Hematopoietic multipotent progenitor cell treated with erythropoietin and hydrocortisone succinate and interleukin-3 and kit ligand, for 15 days (in vitro differentiated cells): ENCODE measurements at regions not wholly inside any gene's neighbourhood (a gene's known extent, or its start where the extent isn't known, plus 50 kb on each side); places are given as distances from the start of the nearest gene placed in this dataset.

Experiments
- DNase-seq: peaks from one replicate; pipeline ENCODE4 v3.0.0-alpha.2; 2015; ENCODE audit warnings: low spot score

DNA sequence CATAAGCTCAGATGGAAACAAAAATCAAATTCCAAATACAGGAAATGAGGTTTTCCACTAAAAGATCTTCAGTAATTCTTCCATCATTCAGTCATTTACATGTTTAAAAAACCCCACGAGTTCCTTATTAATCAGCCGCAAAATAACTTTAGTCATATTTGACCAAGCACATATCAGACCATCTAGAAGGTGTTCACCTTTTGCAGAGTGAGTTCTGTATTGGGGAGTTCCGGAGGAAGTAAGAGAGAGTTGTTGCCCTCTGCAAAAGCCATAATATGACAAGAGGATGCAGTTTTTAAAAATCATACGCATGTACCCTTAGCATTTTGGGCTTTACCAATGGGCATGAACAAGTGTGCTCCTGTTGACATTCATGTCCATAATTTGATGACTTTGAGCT, 61.6 kb downstream of the CCR1 start:
- DNase-seq, result no peak

GRCh38 chr3:46146021-46146420, 62.1 kb downstream of the CCR1 start:
- DNase-seq, result no peak

DNA sequence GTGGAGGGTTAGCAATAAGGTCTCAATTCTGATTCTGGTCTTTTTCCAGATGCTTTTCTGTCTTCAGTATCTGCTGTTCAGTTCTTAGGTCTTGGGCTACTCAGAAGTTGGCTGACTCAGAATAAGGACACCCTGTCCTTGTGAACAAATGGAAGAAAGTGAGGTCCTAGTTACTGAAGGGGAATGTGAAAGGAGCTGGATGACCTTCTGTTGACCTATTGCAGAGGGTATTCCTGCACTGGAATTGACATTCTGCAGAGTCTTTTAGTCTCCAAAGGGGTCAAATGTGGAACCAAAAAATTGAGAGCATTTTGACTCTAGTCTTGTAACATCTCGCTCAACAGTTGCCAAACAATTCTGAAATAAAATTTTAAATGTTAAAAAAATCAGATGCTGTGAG, 63.0 kb downstream of the CCR1 start:
- DNase-seq, result no peak

DNA sequence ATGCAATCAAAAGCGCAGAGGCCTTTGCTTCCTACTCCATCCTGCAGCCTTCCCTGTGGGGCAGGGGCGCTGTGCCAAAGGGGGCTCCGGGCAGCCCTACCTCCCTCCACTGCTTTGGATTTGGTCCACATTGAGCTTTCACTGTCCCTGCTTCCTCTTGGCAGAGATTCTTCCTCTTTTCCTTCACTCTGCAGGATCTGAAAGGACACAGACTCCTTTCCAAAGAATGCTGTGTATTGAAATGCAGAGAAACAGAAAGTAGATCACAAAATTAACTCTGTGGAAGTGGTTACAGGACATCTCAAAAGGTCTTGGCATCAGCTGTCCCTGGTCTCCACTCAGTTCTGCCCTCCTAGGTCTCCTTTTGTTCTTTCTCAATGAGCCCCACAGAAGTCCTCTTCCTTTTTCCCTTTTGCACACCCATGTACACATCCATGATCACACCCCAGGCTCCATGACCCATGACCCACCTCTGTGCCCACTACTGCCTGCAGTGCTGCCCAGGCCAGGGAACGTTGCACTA, 64.1 kb downstream of the CCR1 start:
- DNase-seq, result no peak

DNA sequence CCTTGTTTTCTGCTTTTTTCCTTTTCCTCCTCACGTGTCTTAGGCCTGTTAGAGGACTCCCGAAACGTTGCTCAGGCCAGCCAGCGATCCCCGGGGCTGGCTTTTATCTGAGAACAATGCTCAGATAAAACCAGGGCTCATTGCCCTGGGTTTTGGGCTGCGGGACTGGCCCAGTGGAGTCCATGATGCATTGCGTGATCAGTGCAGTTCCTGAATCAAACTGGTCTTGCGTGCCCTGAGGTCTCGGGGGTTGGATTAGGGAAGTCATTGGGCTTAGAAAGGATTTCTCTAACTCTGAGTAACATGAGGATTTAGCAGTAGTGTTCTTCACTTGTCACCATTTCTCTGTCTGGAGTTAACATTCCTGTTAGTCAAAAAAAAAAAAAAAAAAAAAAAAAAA, 66.3 kb downstream of the CCR1 start:
- no peak for DNase-seq

DNA sequence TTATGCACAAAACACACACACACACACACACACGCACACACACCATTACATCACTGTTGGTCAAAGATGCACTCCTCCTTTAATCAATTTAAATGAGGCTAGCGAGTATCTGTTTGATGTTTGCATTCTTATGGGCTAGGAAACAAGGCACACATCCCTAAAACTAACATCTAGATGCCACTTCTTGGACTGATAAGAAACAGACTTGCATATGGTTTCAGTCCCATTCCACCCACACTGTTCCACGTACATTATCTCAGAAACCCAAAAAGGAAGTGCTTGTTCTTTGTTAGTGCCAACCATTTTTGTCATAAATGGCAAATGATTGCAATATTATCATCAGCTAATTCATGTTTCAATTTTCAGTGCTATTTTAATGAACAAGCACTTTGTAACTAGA, 69.5 kb downstream of the CCR1 start:
- DNase-seq, result no peak

- DNase-seq, result no peak
Measured at GRCh38 chr3:46135475-46135874, 72.6 kb downstream of the CCR1 start.

- DNase-seq, result no peak
Measured at GRCh38 chr3:46133285-46133684, 74.8 kb downstream of the CCR1 start.

- no peak for DNase-seq
Measured at GRCh38 chr3:46132565-46132964, 75.5 kb downstream of the CCR1 start.

GRCh38 chr3:46131884-46132450, 76.1 kb downstream of the CCR1 start:
- DNase-seq, result no peak

GRCh38 chr3:46130631-46131310, 77.3 kb downstream of the CCR1 start:
- DNase-seq, result no peak

GRCh38 chr3:46129588-46130272, 78.4 kb downstream of the CCR1 start:
- no peak for DNase-seq

DNA sequence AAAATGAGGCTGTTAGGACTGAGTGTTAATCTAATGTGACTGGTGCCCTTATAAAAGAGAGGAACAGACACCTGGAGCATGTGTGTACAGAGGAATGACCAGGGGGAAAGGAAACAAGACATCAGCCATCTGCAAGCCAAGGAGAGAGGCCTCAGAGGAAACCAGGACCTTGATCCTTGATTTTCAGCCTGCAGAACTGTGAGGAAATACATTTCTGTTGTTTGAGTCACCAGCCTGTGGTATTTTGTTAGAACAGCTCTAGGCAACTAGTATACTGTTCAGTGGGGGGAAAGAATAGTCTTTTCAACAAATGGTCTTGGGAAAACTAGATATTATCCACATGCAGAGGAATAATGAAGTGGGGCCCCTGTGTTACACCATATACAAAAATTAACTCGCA, 80.6 kb downstream of the CCR1 start:
- DNase-seq, result no peak

- DNase-seq, result no peak
Measured at GRCh38 chr3:46124216-46125177, 83.6 kb downstream of the CCR1 start.

- no peak for DNase-seq
Measured at GRCh38 chr3:46123646-46124045, 84.5 kb downstream of the CCR1 start.

- DNase-seq, result no peak
Measured at GRCh38 chr3:46122091-46122490, 86.0 kb downstream of the CCR1 start.

GRCh38 chr3:46120983-46121382, 87.1 kb downstream of the CCR1 start:
- no peak for DNase-seq

DNA sequence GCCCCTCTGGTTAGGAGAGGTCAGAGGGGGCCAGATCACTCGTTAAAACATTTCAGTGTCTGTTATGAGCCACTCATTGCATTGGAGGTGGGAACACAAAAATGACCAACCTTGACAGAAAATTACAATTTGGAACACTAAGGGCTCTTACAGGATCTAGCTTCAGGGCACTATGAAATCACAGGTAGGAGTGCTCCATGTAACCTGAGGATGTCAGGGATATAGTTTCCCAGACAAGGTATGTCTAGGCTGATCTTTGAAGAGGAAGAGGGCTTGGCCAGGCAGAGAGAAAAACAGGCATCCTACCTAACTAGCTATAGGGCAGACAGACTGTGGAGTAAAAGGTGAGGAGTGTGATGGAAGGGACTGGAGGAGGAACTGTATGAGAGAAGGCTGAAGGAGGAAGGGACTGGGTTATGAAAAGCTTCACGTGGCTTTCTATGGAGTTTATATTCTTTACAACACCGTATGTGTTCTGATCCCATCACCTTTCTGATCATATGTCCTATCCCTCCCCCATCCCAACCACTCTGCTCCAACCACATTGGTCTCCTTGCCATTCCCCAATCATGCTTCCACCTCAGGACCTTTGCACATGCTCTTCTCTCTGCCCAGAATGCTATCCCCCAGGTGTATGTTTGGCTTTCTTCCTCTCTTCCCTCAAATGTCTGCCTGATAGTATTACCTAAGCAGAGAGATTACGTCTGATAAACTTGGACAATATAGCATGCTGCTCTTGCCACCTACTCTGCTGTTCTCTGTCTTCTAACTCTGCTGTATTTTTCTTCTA, 88.2 kb downstream of the CCR1 start:
- no peak for DNase-seq

GRCh38 chr3:46119253-46119652, 88.9 kb downstream of the CCR1 start:
- DNase-seq, result no peak

GRCh38 chr3:46116996-46117395, 89.7 kb upstream of the XCR1 start:
- DNase-seq, result no peak

GRCh38 chr3:46114323-46114988, 87.2 kb upstream of the XCR1 start:
- no peak for DNase-seq
